ENCODE measurements at regions not wholly inside any gene's neighbourhood (a gene's known extent, or its start where the extent isn't known, plus 50 kb on each side); places are given as distances from the start of the nearest gene placed in this dataset.

GRCh38 chr5:149441986-149442385 is 62.9 kb upstream of the IL17B start:
- DNase-seq (ENCODE audit: low spot score) (no peak), ATAC-seq (peak; percentile 29)
- intact Hi-C loops (cut with DNase I): loop anchor here (5.0 kb wide), 1 partner anchor 110 kb away; the partner anchor contains the start of gene CSNK1A1

- intact Hi-C loops (cut with DNase I): loop anchor here (5.0 kb wide), 1 partner anchor 111 kb away; the partner anchor contains the start of gene CSNK1A1
- DNase-seq (ENCODE audit: low spot score): no peak
- ATAC-seq: no peak
These were observed 62.2 kb upstream of the IL17B start for GRCh38 chr5:149441194-149441753.

GRCh38 chr5:149439899-149440542 is 60.9 kb upstream of the IL17B start:
- no peak for DNase-seq (ENCODE audit: low spot score)
- ATAC-seq: no peak
- intact Hi-C loops (cut with DNase I): loop anchor here (5.0 kb wide), 2 partner anchors 58 to 112 kb away; partner anchors contain the start of gene CSNK1A1

- intact Hi-C loops (cut with DNase I): loop anchor here (5.0 kb wide), 1 partner anchor 56 kb away; no protein-coding TSS in a partner anchor
- ATAC-seq (no peak), DNase-seq (ENCODE audit: low spot score) (no peak)
These were observed 59.6 kb upstream of the IL17B start for GRCh38 chr5:149438711-149439132.

- DNase-seq (ENCODE audit: low spot score): no peak
- intact Hi-C loops (cut with DNase I): loop anchor here (5.0 kb wide), 1 partner anchor 56 kb away; no protein-coding TSS in a partner anchor
- ATAC-seq: no peak
These were observed 59.2 kb upstream of the IL17B start for GRCh38 chr5:149438281-149438680.

GRCh38 chr5:149437391-149438040 is 58.4 kb upstream of the IL17B start:
- no peak for DNase-seq (ENCODE audit: low spot score)
- intact Hi-C loops (cut with DNase I): loop anchor here (5.0 kb wide), 1 partner anchor 55 kb away; no protein-coding TSS in a partner anchor
- ATAC-seq: no peak

GRCh38 chr5:149435660-149436059 is 56.6 kb upstream of the IL17B start:
- ATAC-seq: no peak
- intact Hi-C loops (cut with DNase I): loop anchor here (5.0 kb wide), 1 partner anchor 53 kb away; no protein-coding TSS in a partner anchor
- no peak for DNase-seq (ENCODE audit: low spot score)

GRCh38 chr5:149435015-149435376 is 55.9 kb upstream of the IL17B start:
- intact Hi-C loops (cut with DNase I): loop anchor here (5.0 kb wide), 1 partner anchor 53 kb away; no protein-coding TSS in a partner anchor
- ATAC-seq: no peak
- no peak for DNase-seq (ENCODE audit: low spot score)

- DNase-seq (ENCODE audit: low spot score) (peak; percentile 81), ATAC-seq (peak; percentile 20)
- intact Hi-C loops (cut with DNase I): loop anchor here (5.0 kb wide), 1 partner anchor 52 kb away; no protein-coding TSS in a partner anchor
These were observed 55.3 kb upstream of the IL17B start for GRCh38 chr5:149434162-149435014.

GRCh38 chr5:149433524-149434131 is 54.5 kb upstream of the IL17B start:
- ATAC-seq: no peak
- intact Hi-C loops (cut with DNase I): no loop called here

GRCh38 chr5:149432911-149433401 is 53.9 kb upstream of the IL17B start:
- DNase-seq (ENCODE audit: low spot score) (no peak), ATAC-seq (no peak)
- intact Hi-C loops (cut with DNase I): no loop called here

More at GRCh38 chr5:149433524-149434131, 54.5 kb upstream of the IL17B start:
- DNase-seq (ENCODE audit: low spot score): no peak

- DNase-seq (ENCODE audit: low spot score) (no peak), ATAC-seq (no peak)
- intact Hi-C loops (cut with DNase I): no loop called here
These were observed 53.3 kb upstream of the IL17B start for GRCh38 chr5:149432376-149432775.

GRCh38 chr5:149429839-149430721 is 51.0 kb upstream of the IL17B start:
- intact Hi-C loops (cut with DNase I): no loop called here
- no peak for DNase-seq (ENCODE audit: low spot score)
- peak; percentile 54 for ATAC-seq

Small RNA genes in the stretch of these regions (microRNA-seq; reads per million reads assigned to microRNA genes)
- 20,322 reads per million, percentile 96 among the genes with 10 or more reads in this experiment for gene MIR145
